ENCODE measurements at regions not wholly inside any gene's neighbourhood (a gene's known extent, or its start where the extent isn't known, plus 50 kb on each side); places are given as distances from the start of the nearest gene placed in this dataset.

GRCh38 chr1:212507369-212507768, 74.6 kb downstream of the NENF start (continued):
- no peak for TF ChIP-seq REST (IDR thresholded peaks at IDR 0.05)

GRCh38 chr1:212512816-212513559, 80.3 kb downstream of the NENF start:
- Histone ChIP-seq H3K27ac (peak overlapping the region; percentile 25 to 76; a peak in 5 of 6 replicates), H3K4me2 (peak overlapping the region; percentile 49), H3K4me3 (no peak overlapping the region), H3K4me1 (peaks cover 25% of the 10 kb centered on the region), H3K9me3 (no peaks in the 10 kb centered on the region)
- ChIA-PET POLR2A (interaction anchor here (1.2 to 1.5 kb wide), 3 partner anchors 24 to 95 kb away, joined by 3 to 9 read pairs (median 3); partner anchors contain the start of gene ATF3), CTCF (interaction anchor here (1.1 to 4.4 kb wide), 7 partner anchors 15 to 269 kb away, joined by 3 to 30 read pairs (median 3); partner anchors contain the start of gene ATF3)
- DNase-seq (ENCODE audit: low read depth in 1 of 2, low spot score in 1 of 2) (peak; percentile 40 to 81), FAIRE-seq (no peak), ATAC-seq (peak; percentile 70 to 84)
- 34% methylated on average over 4 of the region's 5 CpGs for WGBS (ENCODE audit: missing lambda C conversion rate)
- TF ChIP-seq CBX8 (IDR thresholded peaks at IDR 0.05) (no peak), MYC (IDR thresholded peaks at IDR 0.05; ENCODE audit: borderline replicate concordance, low read length) (no peak; the same call in 1 of the 2 replicates), MAX (IDR thresholded peaks at IDR 0.05) (no peak; the same call in none of the 2 replicates), ZNF302 (CRISPR knock-in tag; IDR thresholded peaks at IDR 0.05) (no peak), JUN (IDR thresholded peaks at IDR 0.05) (peak in 1 of 2 experiments; percentile 77; a peak in 3 of 5 replicates), BHLHE40 (IDR thresholded peaks at IDR 0.05; ENCODE audit: low read depth, low read length) (no peak), EHF (CRISPR knock-in tag; IDR thresholded peaks at IDR 0.05) (no peak), ESRRA (IDR thresholded peaks at IDR 0.05; ENCODE audit: borderline replicate concordance, low read length) (no peak), CHD4 (IDR thresholded peaks at IDR 0.05; ENCODE audit: borderline replicate concordance) (no peak), MAFK (IDR thresholded peaks at IDR 0.05; ENCODE audit: partially characterized antibody) (no peak), FOSL2 (IDR thresholded peaks at IDR 0.05) (peak; percentile 50), FOSL2 (CRISPR knock-in tag; IDR thresholded peaks at IDR 0.05) (peak; percentile 79), HES2 (IDR thresholded peaks at IDR 0.05) (no peak), TP53 (CRISPR knock-in tag; IDR thresholded peaks at IDR 0.05) (no peak), USF2 (IDR thresholded peaks at IDR 0.05) (no peak), SMC3 (IDR thresholded peaks at IDR 0.05) (no peak), NFE2L2 (conservative IDR thresholded peaks at IDR 0.05; ENCODE audit: low read length) (no peak), HEYL (CRISPR knock-in tag; IDR thresholded peaks at IDR 0.05) (no peak), CHD2 (IDR thresholded peaks at IDR 0.05; ENCODE audit: low read length, partially characterized antibody) (no peak), EP300 (IDR thresholded peaks at IDR 0.05) (peak; percentile 37 to 83; a peak in 3 of 5 replicates), RNF2 (IDR thresholded peaks at IDR 0.05; ENCODE audit: borderline replicate concordance, low read depth) (no peak), ATOH8 (CRISPR knock-in tag; IDR thresholded peaks at IDR 0.05; ENCODE audit: low read depth) (no peak), ELK1 (IDR thresholded peaks at IDR 0.05; ENCODE audit: low read depth, low read length) (no peak), HMGXB4 (CRISPR knock-in tag; IDR thresholded peaks at IDR 0.05; ENCODE audit: borderline replicate concordance) (no peak), ZSCAN20 (CRISPR knock-in tag; IDR thresholded peaks at IDR 0.05) (no peak), BCL3 (IDR thresholded peaks at IDR 0.05) (no peak)

Measured in A549 (cell line).